ENCODE measurements at regions not wholly inside any gene's neighbourhood (a gene's known extent, or its start where the extent isn't known, plus 50 kb on each side); places are given as distances from the start of the nearest gene placed in this dataset.

GRCh38 chr11:27212248-27212780 lies 150.7 kb downstream of the CCDC34 start:
- TF ChIP-seq POLR2A (IDR thresholded peaks at IDR 0.05) (no peak), CTCF (IDR thresholded peaks at IDR 0.05) (no peak), POLR2AphosphoS5 (IDR thresholded peaks at IDR 0.05) (no peak), EP300 (IDR thresholded peaks at IDR 0.05) (no peak)

All from suprapubic skin (tissue), 4 donors.